Liver (tissue), 8 donors: ENCODE measurements at regions not wholly inside any gene's neighbourhood (a gene's known extent, or its start where the extent isn't known, plus 50 kb on each side); places are given as distances from the start of the nearest gene placed in this dataset.

Experiments used
- DNase-seq: peaks from one replicate; pipeline ENCODE4 v3.0.0-alpha.2; 2017; ENCODE audit warnings: low spot score
- H3K27ac ChIP-seq, 2 donors: one replicate each; pipeline ENCODE4 v1.7.0; 2013; ENCODE audit warnings: inconsistent platforms in 2 of 2, low read length in 2 of 2, control low read depth in 1 of 2, low read depth in 1 of 2, mild to moderate bottlenecking in 1 of 2
- H3K27me3 ChIP-seq, 4 donors: one replicate each; pipeline versions ENCODE4 v1.6.1 to v1.7.0; 2013; ENCODE audit warnings: low read length in 3 of 4, inconsistent platforms in 1 of 4, mild to moderate bottlenecking in 1 of 4, moderate library complexity in 1 of 4; ENCODE audit not compliant: control insufficient read depth in 4 of 4, insufficient read depth in 4 of 4
- H3K36me3 ChIP-seq, 4 donors: one replicate each; pipeline versions ENCODE4 v1.6.1 to v1.7.0; 2013; ENCODE audit warnings: low read length in 3 of 4, mild to moderate bottlenecking in 3 of 4, low read depth in 1 of 4, moderate library complexity in 1 of 4; ENCODE audit not compliant: control insufficient read depth in 4 of 4, insufficient read depth in 3 of 4
- H3K4me1 ChIP-seq, 4 donors: one replicate each; pipeline versions ENCODE4 v1.6.1 to v1.7.0; 2013; ENCODE audit warnings: low read length in 3 of 4, mild to moderate bottlenecking in 3 of 4, moderate library complexity in 1 of 4; ENCODE audit not compliant: control insufficient read depth in 4 of 4, insufficient read depth in 4 of 4
- H3K4me3 ChIP-seq, 3 donors: one replicate each; pipeline versions ENCODE4 v1.6.1 to v1.7.0; 2013; ENCODE audit warnings: low read length in 3 of 3, control low read depth in 1 of 3, low read depth in 1 of 3, mild to moderate bottlenecking in 1 of 3
- H3K9ac ChIP-seq, 2 donors: one replicate each; pipeline ENCODE4 v1.7.0; 2013; ENCODE audit warnings: low read length in 2 of 2, mild to moderate bottlenecking in 2 of 2, moderate library complexity in 2 of 2, control low read depth in 1 of 2, low read depth in 1 of 2
- H3K9me3 ChIP-seq, 4 donors: one replicate each; pipeline versions ENCODE4 v1.6.1 to v1.7.0; 2013; ENCODE audit warnings: low read length in 3 of 4; ENCODE audit not compliant: control insufficient read depth in 4 of 4
- ATF3 ChIP-seq: IDR thresholded peaks from 2 replicates; pipeline ENCODE4 v1.6.1; 2016; ENCODE audit warnings: antibody characterized with exemption
- CTCF ChIP-seq: fragments of 150-350 bp; IDR thresholded peaks from 2 replicates; pipeline ENCODE4 v1.5.1; 2017; ENCODE audit warnings: improper control_type of control experiment, low read depth, low read length; ENCODE audit not compliant: missing input control
- FOXA1 ChIP-seq: IDR thresholded peaks from 2 replicates; pipeline ENCODE4 v1.6.1; 2016; ENCODE audit warnings: antibody characterized with exemption
- FOXA2 ChIP-seq: IDR thresholded peaks from 2 replicates; pipeline ENCODE4 v1.6.1; 2016; ENCODE audit warnings: antibody characterized with exemption
- GABPA ChIP-seq, 2 donors: IDR thresholded peaks in 1 of 2; conservative IDR thresholded peaks in 1 of 2; 2 replicates each; pipeline ENCODE4 v1.6.1; 2016; ENCODE audit warnings: antibody characterized with exemption in 2 of 2, mild to moderate bottlenecking in 1 of 2, moderate library complexity in 1 of 2
- HNF4A ChIP-seq, 2 donors: conservative IDR thresholded peaks; 2 replicates each; pipeline ENCODE4 v1.6.1; 2016; ENCODE audit warnings: antibody characterized with exemption in 2 of 2, mild to moderate bottlenecking in 2 of 2
- HNF4G ChIP-seq: IDR thresholded peaks from 2 replicates; pipeline ENCODE4 v1.6.1; 2016; ENCODE audit warnings: antibody characterized with exemption
- JUND ChIP-seq, 2 donors: IDR thresholded peaks; 2 replicates each; pipeline ENCODE4 v1.6.1; 2016; ENCODE audit warnings: antibody characterized with exemption in 2 of 2
- NR2F2 ChIP-seq: IDR thresholded peaks from 2 replicates; pipeline ENCODE4 v1.6.1; 2016; ENCODE audit warnings: antibody characterized with exemption
- RAD21 ChIP-seq, 2 donors: IDR thresholded peaks; 2 replicates each; pipeline ENCODE4 v1.6.1; 2016; ENCODE audit warnings: antibody characterized with exemption in 2 of 2, mild to moderate bottlenecking in 2 of 2
- RXRA ChIP-seq, 2 donors: IDR thresholded peaks; 2 replicates each; pipeline ENCODE4 v1.6.1; 2017 to 2018; ENCODE audit warnings: antibody characterized with exemption in 2 of 2, mild to moderate bottlenecking in 1 of 2
- SP1 ChIP-seq: IDR thresholded peaks from 2 replicates; pipeline ENCODE4 v1.6.1; 2018; ENCODE audit warnings: antibody characterized with exemption, mild to moderate bottlenecking
- TAF1 ChIP-seq: conservative IDR thresholded peaks from 2 replicates; pipeline ENCODE4 v1.6.1; 2016; ENCODE audit warnings: antibody characterized with exemption, mild to moderate bottlenecking
- YY1 ChIP-seq: IDR thresholded peaks from 2 replicates; pipeline ENCODE4 v1.6.1; 2016; ENCODE audit warnings: antibody characterized with exemption, mild to moderate bottlenecking
- WGBS: extraction: QIAGEN DNeasy Blood & Tissue Kit; methylation state at CpG from one replicate; pipeline ENCODE4 v1.1.7; 2013; 5-methylcytosine and 5-hydroxymethylcytosine counted together
- TF ChIP-seq, protein P1 (sequence below): IDR thresholded peaks from 2 replicates; pipeline ENCODE4 v1.6.1; 2016; ENCODE audit warnings: antibody characterized with exemption
- donor health status: healthy.
- donor health status: healthy.
- donor health status: healthy.
- donor health status: healthy.
- donor health status: healthy.

DNA sequence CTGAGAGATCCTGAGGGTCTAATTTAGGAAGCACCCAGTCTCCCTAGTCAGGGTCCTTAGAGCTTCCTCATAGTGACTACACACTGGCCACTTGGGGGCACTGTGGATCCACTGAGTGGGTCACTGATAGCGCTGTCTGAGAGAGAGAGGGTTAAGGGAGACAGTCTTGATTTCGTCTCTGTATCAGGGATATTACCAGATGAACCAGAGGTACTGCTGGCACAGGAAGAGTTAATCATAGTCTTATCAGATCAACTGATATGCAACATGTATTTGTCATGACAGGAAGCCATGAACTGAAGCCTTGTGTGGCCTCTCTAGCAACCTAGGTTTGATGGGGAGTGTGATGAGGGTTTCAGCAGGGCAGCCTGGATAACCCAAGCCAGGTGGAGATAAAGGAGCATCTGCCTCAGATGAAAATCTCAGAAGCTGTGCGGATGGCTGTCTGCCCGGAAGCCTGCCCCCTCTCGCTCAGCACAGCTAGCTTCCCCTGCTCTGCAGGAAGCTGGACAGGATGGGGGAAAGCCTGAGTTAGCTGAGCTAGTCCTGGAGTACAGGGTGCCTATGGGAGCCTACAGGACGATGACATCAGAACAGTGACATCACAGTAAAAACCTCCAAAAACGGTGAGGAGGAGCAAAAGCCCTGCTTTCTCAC is 214.0 kb upstream of the PRSS1 start:
- Histone ChIP-seq H3K27ac (no peak overlapping the region), H3K36me3 (no peaks in the 10 kb centered on the region), H3K27me3 (peaks cover 0 to 11% (median 0%) of the 10 kb centered on the region in 4 donors), H3K9ac (no peak overlapping the region), H3K4me3 (no peak overlapping the region), H3K9me3 (no peaks in the 10 kb centered on the region), H3K4me1 (no peaks in the 10 kb centered on the region)
- peak; percentile 48 for DNase-seq
- TF ChIP-seq RAD21 (IDR thresholded peaks at IDR 0.05) = peak; percentile 67 to 75
- no peak for TF ChIP-seq TAF1
- peak; percentile 36 for TF ChIP-seq CTCF
- 13% methylated on average over 7 of the region's 7 CpGs for WGBS

GRCh38 chr7:142534726-142535122 is 214.5 kb upstream of the PRSS1 start:
- TF ChIP-seq JUND (IDR thresholded peaks at IDR 0.05) (no peak), HNF4A (conservative IDR thresholded peaks at IDR 0.05) (no peak), NR2F2 (no peak)
- H3K27ac ChIP-seq = no peak overlapping the region
- no peaks in the 10 kb centered on the region for H3K4me1 ChIP-seq
- H3K36me3 ChIP-seq = no peaks in the 10 kb centered on the region
- no peaks in the 10 kb centered on the region for H3K9me3 ChIP-seq
- no peak for DNase-seq
- peaks cover 0 to 12% (median 0%) of the 10 kb centered on the region in 4 donors for H3K27me3 ChIP-seq
- no peak overlapping the region for H3K9ac ChIP-seq
- no peak overlapping the region for H3K4me3 ChIP-seq

- WGBS = 82% methylated on average over 2 of the region's 2 CpGs
- Histone ChIP-seq H3K36me3 (no peaks in the 10 kb centered on the region), H3K9ac (no peak overlapping the region), H3K9me3 (no peaks in the 10 kb centered on the region), H3K27me3 (peaks cover 0 to 16% (median 0%) of the 10 kb centered on the region in 4 donors), H3K4me1 (no peaks in the 10 kb centered on the region), H3K4me3 (no peak overlapping the region), H3K27ac (no peak overlapping the region)
- TF ChIP-seq SP1 (no peak), HNF4G (no peak), CTCF (no peak), NR2F2 (no peak), HNF4A (conservative IDR thresholded peaks at IDR 0.05) (no peak), JUND (IDR thresholded peaks at IDR 0.05) (no peak), RAD21 (IDR thresholded peaks at IDR 0.05) (no peak), RXRA (IDR thresholded peaks at IDR 0.05) (no peak), YY1 (no peak), FOXA2 (no peak), ATF3 (no peak), FOXA1 (no peak), TAF1 (no peak), GABPA (IDR thresholded peaks at IDR 0.05 in 1 of 2, conservative IDR thresholded peaks at IDR 0.05 in 1 of 2) (no peak)
- TF ChIP-seq, protein P1, sequence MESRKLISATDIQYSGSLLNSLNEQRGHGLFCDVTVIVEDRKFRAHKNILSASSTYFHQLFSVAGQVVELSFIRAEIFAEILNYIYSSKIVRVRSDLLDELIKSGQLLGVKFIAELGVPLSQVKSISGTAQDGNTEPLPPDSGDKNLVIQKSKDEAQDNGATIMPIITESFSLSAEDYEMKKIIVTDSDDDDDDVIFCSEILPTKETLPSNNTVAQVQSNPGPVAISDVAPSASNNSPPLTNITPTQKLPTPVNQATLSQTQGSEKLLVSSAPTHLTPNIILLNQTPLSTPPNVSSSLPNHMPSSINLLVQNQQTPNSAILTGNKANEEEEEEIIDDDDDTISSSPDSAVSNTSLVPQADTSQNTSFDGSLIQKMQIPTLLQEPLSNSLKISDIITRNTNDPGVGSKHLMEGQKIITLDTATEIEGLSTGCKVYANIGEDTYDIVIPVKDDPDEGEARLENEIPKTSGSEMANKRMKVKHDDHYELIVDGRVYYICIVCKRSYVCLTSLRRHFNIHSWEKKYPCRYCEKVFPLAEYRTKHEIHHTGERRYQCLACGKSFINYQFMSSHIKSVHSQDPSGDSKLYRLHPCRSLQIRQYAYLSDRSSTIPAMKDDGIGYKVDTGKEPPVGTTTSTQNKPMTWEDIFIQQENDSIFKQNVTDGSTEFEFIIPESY = no peak
- DNase-seq = no peak
Observed at GRCh38 chr7:142533920-142534319, 215.4 kb upstream of the PRSS1 start.
